ENCODE measurements at regions not wholly inside any gene's neighbourhood (a gene's known extent, or its start where the extent isn't known, plus 50 kb on each side); places are given as distances from the start of the nearest gene placed in this dataset.

DNA sequence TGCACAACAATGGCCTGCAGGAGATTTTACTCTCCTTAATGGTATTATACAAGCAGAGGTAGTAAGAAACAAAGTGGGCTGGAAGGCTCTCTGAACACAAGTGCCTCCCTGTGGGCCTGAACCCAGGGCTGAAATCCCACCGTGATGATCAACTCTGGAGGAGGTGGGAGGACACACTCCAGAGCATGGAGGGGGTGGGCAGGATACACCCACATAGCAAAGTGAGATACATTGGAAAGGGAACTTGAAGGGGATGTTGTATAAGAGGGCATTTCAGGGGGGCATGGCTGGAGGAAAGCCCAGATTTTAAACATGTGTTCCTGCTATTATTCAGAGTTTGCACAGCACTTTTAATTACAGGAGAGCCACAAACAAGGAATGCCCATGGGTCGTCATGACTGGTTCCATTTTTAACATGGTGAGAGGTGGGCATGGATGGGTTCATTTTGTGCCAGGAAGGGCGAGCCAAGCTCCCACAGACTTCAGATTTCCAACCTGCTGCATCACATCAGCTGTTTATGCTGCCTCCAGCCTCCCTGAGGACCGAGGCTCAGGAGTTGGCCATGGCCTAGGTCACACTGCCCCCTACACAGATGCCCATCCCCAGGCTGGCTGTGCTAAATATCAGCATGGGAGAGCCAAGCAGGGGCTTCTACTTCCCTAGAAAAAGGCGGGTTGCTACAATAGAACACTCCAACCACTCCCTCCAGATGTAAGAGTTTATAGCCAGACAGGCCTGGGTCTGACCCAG, 416.2 kb upstream of the ID2 start:
- TF ChIP-seq, protein P1, sequence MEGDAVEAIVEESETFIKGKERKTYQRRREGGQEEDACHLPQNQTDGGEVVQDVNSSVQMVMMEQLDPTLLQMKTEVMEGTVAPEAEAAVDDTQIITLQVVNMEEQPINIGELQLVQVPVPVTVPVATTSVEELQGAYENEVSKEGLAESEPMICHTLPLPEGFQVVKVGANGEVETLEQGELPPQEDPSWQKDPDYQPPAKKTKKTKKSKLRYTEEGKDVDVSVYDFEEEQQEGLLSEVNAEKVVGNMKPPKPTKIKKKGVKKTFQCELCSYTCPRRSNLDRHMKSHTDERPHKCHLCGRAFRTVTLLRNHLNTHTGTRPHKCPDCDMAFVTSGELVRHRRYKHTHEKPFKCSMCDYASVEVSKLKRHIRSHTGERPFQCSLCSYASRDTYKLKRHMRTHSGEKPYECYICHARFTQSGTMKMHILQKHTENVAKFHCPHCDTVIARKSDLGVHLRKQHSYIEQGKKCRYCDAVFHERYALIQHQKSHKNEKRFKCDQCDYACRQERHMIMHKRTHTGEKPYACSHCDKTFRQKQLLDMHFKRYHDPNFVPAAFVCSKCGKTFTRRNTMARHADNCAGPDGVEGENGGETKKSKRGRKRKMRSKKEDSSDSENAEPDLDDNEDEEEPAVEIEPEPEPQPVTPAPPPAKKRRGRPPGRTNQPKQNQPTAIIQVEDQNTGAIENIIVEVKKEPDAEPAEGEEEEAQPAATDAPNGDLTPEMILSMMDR (conservative IDR thresholded peaks at IDR 0.05; ENCODE audit: low read length), result no peak
- TF ChIP-seq EZH2phosphoT487 (IDR thresholded peaks at IDR 0.05; ENCODE audit: borderline replicate concordance), result no peak
- Histone ChIP-seq H3K79me2 (ENCODE audit: insufficient read depth, low read length) (no peaks in the 10 kb centered on the region), H3F3A (ENCODE audit: low read depth) (no peaks in the 10 kb centered on the region), H3K4me1 (ENCODE audit: insufficient read depth, low read length, poor library complexity, severe bottlenecking) (peaks cover 39% of the 10 kb centered on the region), H3K9me2 (replicated peaks; ENCODE audit: low read depth, low read length) (no peaks in the 10 kb centered on the region), H3K36me3 (ENCODE audit: insufficient read depth, low read length) (no peaks in the 10 kb centered on the region), H3K4me3 (ENCODE audit: low read length, poor library complexity, severe bottlenecking) (no peak overlapping the region), H3K27me3 (ENCODE audit: insufficient read depth, low read length, poor library complexity, severe bottlenecking) (no peaks in the 10 kb centered on the region), H2AFZ (ENCODE audit: low read length) (no peak overlapping the region), H3K9ac (ENCODE audit: low read depth, low read length, poor library complexity, severe bottlenecking) (no peak overlapping the region), H3K9me3 (ENCODE audit: insufficient read depth, low read depth, low read length) (no peaks in the 10 kb centered on the region), H3K4me2 (ENCODE audit: low read depth, low read length, poor library complexity, severe bottlenecking) (peak overlapping the region; percentile 8), H4K20me1 (ENCODE audit: insufficient read depth, low read length, poor library complexity, severe bottlenecking) (no peaks in the 10 kb centered on the region)

DNA sequence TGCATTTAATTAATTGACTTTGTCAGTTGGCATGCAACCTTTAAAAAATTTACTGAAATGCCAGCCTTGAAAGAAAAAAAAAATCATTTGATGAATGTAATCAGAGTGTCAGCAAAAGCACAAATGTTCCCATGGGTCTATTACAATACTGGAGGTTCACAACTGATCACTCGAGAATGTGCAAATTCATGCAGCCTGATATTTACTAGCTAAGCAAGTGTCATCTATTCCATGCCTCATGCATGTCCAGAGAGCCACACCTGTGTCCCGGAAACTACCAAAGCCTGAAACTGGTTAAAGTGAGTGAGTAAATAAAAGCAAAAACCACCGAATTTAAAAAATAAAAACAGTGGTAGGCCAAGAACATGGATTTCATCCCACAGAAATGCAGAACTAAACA, 415.3 kb upstream of the ID2 start:
- peak overlapping the region; percentile 16 for H3K4me2 ChIP-seq (ENCODE audit: low read depth, low read length, poor library complexity, severe bottlenecking)
- no peaks in the 10 kb centered on the region for H3F3A ChIP-seq (ENCODE audit: low read depth)
- peaks cover 39% of the 10 kb centered on the region for H3K4me1 ChIP-seq (ENCODE audit: insufficient read depth, low read length, poor library complexity, severe bottlenecking)
- H3K79me2 ChIP-seq (ENCODE audit: insufficient read depth, low read length), result no peaks in the 10 kb centered on the region
- TF ChIP-seq EZH2phosphoT487 (IDR thresholded peaks at IDR 0.05; ENCODE audit: borderline replicate concordance), result no peak
- TF ChIP-seq, protein P1 (conservative IDR thresholded peaks at IDR 0.05; ENCODE audit: low read length), result no peak
- no peaks in the 10 kb centered on the region for H3K27me3 ChIP-seq (ENCODE audit: insufficient read depth, low read length, poor library complexity, severe bottlenecking)
- no peaks in the 10 kb centered on the region for H3K9me3 ChIP-seq (ENCODE audit: insufficient read depth, low read depth, low read length)
- H3K4me3 ChIP-seq (ENCODE audit: low read length, poor library complexity, severe bottlenecking), result no peak overlapping the region
- H3K9me2 ChIP-seq (replicated peaks; ENCODE audit: low read depth, low read length), result no peaks in the 10 kb centered on the region
- H3K36me3 ChIP-seq (ENCODE audit: insufficient read depth, low read length), result no peaks in the 10 kb centered on the region
- no peak overlapping the region for H2AFZ ChIP-seq (ENCODE audit: low read length)
- no peaks in the 10 kb centered on the region for H4K20me1 ChIP-seq (ENCODE audit: insufficient read depth, low read length, poor library complexity, severe bottlenecking)
- no peak overlapping the region for H3K9ac ChIP-seq (ENCODE audit: low read depth, low read length, poor library complexity, severe bottlenecking)

DNA sequence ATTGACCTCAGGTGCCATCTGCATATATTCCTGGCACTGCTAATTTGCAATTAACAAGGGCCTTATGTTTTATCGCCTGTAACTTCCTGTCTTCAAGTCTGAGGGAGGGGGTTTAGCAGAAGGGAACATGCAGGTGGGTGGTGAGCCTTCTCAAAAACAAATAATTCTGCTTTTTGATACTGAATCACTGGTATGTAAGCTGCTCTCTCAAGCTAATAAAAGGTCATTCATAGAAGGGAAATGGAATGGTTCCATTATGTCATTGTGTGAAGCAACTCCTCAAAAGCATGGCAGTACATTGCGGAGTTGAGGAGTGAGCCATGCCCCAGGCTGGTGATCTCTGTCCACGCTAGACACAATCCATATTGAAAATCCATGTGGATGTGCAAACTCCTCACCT, 414.8 kb upstream of the ID2 start:
- no peaks in the 10 kb centered on the region for H3K9me2 ChIP-seq (replicated peaks; ENCODE audit: low read depth, low read length)
- no peaks in the 10 kb centered on the region for H4K20me1 ChIP-seq (ENCODE audit: insufficient read depth, low read length, poor library complexity, severe bottlenecking)
- no peaks in the 10 kb centered on the region for H3K36me3 ChIP-seq (ENCODE audit: insufficient read depth, low read length)
- TF ChIP-seq, protein P1 (conservative IDR thresholded peaks at IDR 0.05; ENCODE audit: low read length), result no peak
- TF ChIP-seq EZH2phosphoT487 (IDR thresholded peaks at IDR 0.05; ENCODE audit: borderline replicate concordance), result no peak
- H2AFZ ChIP-seq (ENCODE audit: low read length), result no peak overlapping the region
- no peaks in the 10 kb centered on the region for H3K27me3 ChIP-seq (ENCODE audit: insufficient read depth, low read length, poor library complexity, severe bottlenecking)
- H3K9ac ChIP-seq (ENCODE audit: low read depth, low read length, poor library complexity, severe bottlenecking), result no peak overlapping the region
- H3F3A ChIP-seq (ENCODE audit: low read depth), result no peaks in the 10 kb centered on the region
- H3K9me3 ChIP-seq (ENCODE audit: insufficient read depth, low read depth, low read length), result no peaks in the 10 kb centered on the region
- peaks cover 39% of the 10 kb centered on the region for H3K4me1 ChIP-seq (ENCODE audit: insufficient read depth, low read length, poor library complexity, severe bottlenecking)
- H3K79me2 ChIP-seq (ENCODE audit: insufficient read depth, low read length), result no peaks in the 10 kb centered on the region
- H3K4me2 ChIP-seq (ENCODE audit: low read depth, low read length, poor library complexity, severe bottlenecking), result peak overlapping the region; percentile 16
- no peak overlapping the region for H3K4me3 ChIP-seq (ENCODE audit: low read length, poor library complexity, severe bottlenecking)

Measured in Loucy (cell line).